K562 (cell line): ENCODE measurements at regions not wholly inside any gene's neighbourhood (a gene's known extent, or its start where the extent isn't known, plus 50 kb on each side); places are given as distances from the start of the nearest gene placed in this dataset.

ENCODE experiments used
- ATAC-seq: fragments of 200-7000 bp; cut with Tn5 transposase; 3 replicates; pipeline ENCODE4 v1.9.1; 2020; ENCODE audit warnings: moderate library complexity
- BruUV-seq: library from RNA; stranded (reverse); fragments of 400-500 nt; replicated peaks from 2 replicates; lab custom pipeline; 2021; lab: Mats Ljungman, UMichigan
- CTCF ChIA-PET: fragments of 300-600 bp; formaldehyde crosslinking; extraction: SDS; loops from one replicate; lab custom pipeline; 2021; ENCODE audit warnings: low intra/inter-chr PET ratio; lab: Yijun Ruan, JAX
- POLR2A ChIA-PET: fragments of 300-600, 350-650 bp; sonication (Branson Sonifier 250); formaldehyde crosslinking; extraction: SDS; loops from one replicate; lab custom pipeline; 2021; ENCODE audit warnings: antibody characterized with exemption, inconsistent platforms; lab: Yijun Ruan, JAX
- DNase-seq, 4 experiments: peaks; one replicate each; pipeline versions ENCODE4 v3.0.0 to v3.0.0-alpha.2; 2011 to 2018; ENCODE audit warnings: low spot score in 3 of 4, mixed read lengths in 3 of 4; ENCODE audit errors: extremely low read depth in 1 of 4
- FAIRE-seq: peaks from 2 replicates; lab custom pipeline; 2011; peaks lifted over from hg19 to GRCh38; lab: Jason Lieb, UNC
- H2AFZ ChIP-seq: 2 replicates; pipeline ENCODE4 v1.6.0; 2011; ENCODE audit warnings: low read depth, low read length, control low read depth, inconsistent platforms
- H3K27ac ChIP-seq: fragments of 200-600 bp; 3 replicates; pipeline ENCODE4 v1.8.0; 2011; ENCODE audit warnings: low read depth, mild to moderate bottlenecking, control low read depth, inconsistent platforms, low read length, moderate library complexity, mixed read lengths; ENCODE audit errors: extremely low read depth
- H3K27me3 ChIP-seq, 2 experiments: fragments of 300-600 bp in 1 of 2; 2 replicates in 1 of 2; 3 replicates in 1 of 2; pipeline versions ENCODE4 v1.6.0 to v1.8.0; 2011; ENCODE audit warnings: inconsistent platforms in 2 of 2, low read length in 2 of 2, mild to moderate bottlenecking in 1 of 2, mixed read lengths in 1 of 2, moderate library complexity in 1 of 2; ENCODE audit not compliant: control insufficient read depth in 2 of 2, insufficient read depth in 2 of 2
- H3K36me3 ChIP-seq: fragments of 300-600 bp; 3 replicates; pipeline ENCODE4 v1.8.0; 2011; ENCODE audit warnings: mild to moderate bottlenecking, low read length, inconsistent platforms; ENCODE audit not compliant: control insufficient read depth, insufficient read depth
- H3K4me1 ChIP-seq, 2 experiments: fragments of 200-600 bp in 1 of 2; replicated peaks in 1 of 2; 2 replicates in 1 of 2; 3 replicates in 1 of 2; pipeline versions ENCODE4 v1.5.1 to v1.8.0; 2011; ENCODE audit warnings: inconsistent platforms in 2 of 2, low read length in 2 of 2, mild to moderate bottlenecking in 1 of 2, mixed read lengths in 1 of 2, moderate library complexity in 1 of 2; ENCODE audit not compliant: control insufficient read depth in 2 of 2, insufficient read depth in 2 of 2
- H3K4me2 ChIP-seq: 2 replicates; pipeline ENCODE4 v1.6.1; 2011; ENCODE audit warnings: low read length, control low read depth, inconsistent platforms, mixed read lengths; ENCODE audit not compliant: insufficient read depth
- H3K4me3 ChIP-seq: fragments of 200-600 bp; sonication (generic), shearing (Covaris generic); 2 replicates; pipeline ENCODE4 v1.5.1; 2016; ENCODE audit warnings: control low read depth, inconsistent platforms
- H3K79me2 ChIP-seq: fragments of 200-600 bp; 3 replicates; pipeline ENCODE4 v1.8.0; 2011; ENCODE audit warnings: low read length, inconsistent platforms; ENCODE audit not compliant: control insufficient read depth, insufficient read depth
- H3K9ac ChIP-seq, 2 experiments: 2 replicates each; pipeline versions ENCODE4 v1.6.0 to v1.6.1; 2011; ENCODE audit warnings: low read depth in 2 of 2, low read length in 2 of 2, control low read depth in 1 of 2, inconsistent platforms in 1 of 2, mild to moderate bottlenecking in 1 of 2, mixed read lengths in 1 of 2; ENCODE audit not compliant: insufficient read depth in 1 of 2
- H3K9me1 ChIP-seq: one replicate; pipeline ENCODE4 v1.6.0; 2011; ENCODE audit warnings: inconsistent platforms, mild to moderate bottlenecking, low read length, moderate library complexity; ENCODE audit not compliant: control insufficient read depth, insufficient read depth
- H3K9me3 ChIP-seq: replicated peaks from 2 replicates; pipeline ENCODE4 v1.5.1; 2011; ENCODE audit warnings: low read depth, low read length, inconsistent platforms; ENCODE audit not compliant: control insufficient read depth, insufficient read depth
- H4K20me1 ChIP-seq: replicated peaks from 2 replicates; pipeline ENCODE4 v1.6.1; 2011; ENCODE audit warnings: low read length, inconsistent platforms, mixed read lengths; ENCODE audit not compliant: control insufficient read depth, insufficient read depth
- CGGBP1 ChIP-seq: fragments of 250-450 bp; sonication (Bioruptor Pico); IDR thresholded peaks from 2 replicates; pipeline ENCODE4 v1.9.0; 2021; ENCODE audit warnings: mild to moderate bottlenecking
- NFIC ChIP-seq: fragments of 450-650 bp; IDR thresholded peaks from 2 replicates; pipeline ENCODE4 v1.6.1; 2017; ENCODE audit warnings: mild to moderate bottlenecking, inconsistent platforms
- SP1 ChIP-seq: sonication (generic); formaldehyde crosslinking; IDR thresholded peaks from 2 replicates; pipeline ENCODE4 v1.8.1; 2022; ENCODE audit warnings: mild to moderate bottlenecking, missing genetic modification reagents
- SRSF7 ChIP-seq: fragments of 200-400 bp; formaldehyde crosslinking; optimal IDR thresholded peaks from 2 replicates; pipeline ENCODE3; 2017; ENCODE audit warnings: mild to moderate bottlenecking, low read depth, low read length
- TCF3 ChIP-seq: sonication (generic); formaldehyde crosslinking; IDR thresholded peaks from 2 replicates; pipeline ENCODE4 v1.4.0; 2020; ENCODE audit warnings: mild to moderate bottlenecking, missing genetic modification reagents
- ZBED1 ChIP-seq: IDR thresholded peaks from 2 replicates; pipeline ENCODE4 v1.6.1; 2014
- ZEB2 ChIP-seq: fragments of 450-650 bp; IDR thresholded peaks from 2 replicates; pipeline ENCODE4 v1.6.1; 2016
- ZNF644 ChIP-seq: fragments of 200-800 bp; sonication (Bioruptor generic); IDR thresholded peaks from 2 replicates; pipeline ENCODE4 v1.6.1; 2016; ENCODE audit warnings: low read depth, missing genetic modification characterization, missing compliant biosample characterization
- WGBS: fragments of 100-300 bp; shearing (Covaris generic); methylation state at CpG from one replicate; pipeline ENCODE4 v1.1.6; 2016; ENCODE audit warnings: low coverage, mixed read lengths; ENCODE audit not compliant: insufficient coverage; ENCODE audit errors: missing lambda C conversion rate; 5-methylcytosine and 5-hydroxymethylcytosine counted together
- in situ Hi-C: fragments of 300-500 bp; cut with MboI; formaldehyde crosslinking; loops from 4 replicates; pipeline ENCODE4 v1.15.0; 2018; ENCODE audit warnings: inconsistent platforms, mixed read lengths
- intact Hi-C: fragments of 100-400 bp; cut with micrococcal nuclease; formaldehyde crosslinking; loops from 2 replicates; pipeline ENCODE4 v1.14.2; 2022

- H3K27me3 ChIP-seq: peaks cover 0 to 5% of the 10 kb centered on the region in 2 experiments; a peak in 3 of 5 replicates
- intact Hi-C loops: no loop called here
- H2AFZ ChIP-seq: no peak overlapping the region
- H3K79me2 ChIP-seq: no peaks in the 10 kb centered on the region
- no TSS peak for BruUV-seq
- no peak for ATAC-seq
- H3K36me3 ChIP-seq: no peaks in the 10 kb centered on the region
- CTCF ChIA-PET: no interaction called here
- TF ChIP-seq NFIC (no peak), TCF3 (CRISPR knock-in tag) (no peak), SP1 (CRISPR knock-in tag) (no peak), ZNF644 (tag) (no peak), ZEB2 (no peak), ZBED1 (no peak), CGGBP1 (CRISPR knock-in tag) (no peak), SRSF7 (no peak)
- TF ChIP-seq, all 486 proteins: peak for 0
- H3K9me1 ChIP-seq: no peaks in the 10 kb centered on the region
- H3K4me1 ChIP-seq: no peaks in the 10 kb centered on the region
- WGBS: 4% methylated on average over 2 of the region's 3 CpGs
- H3K4me2 ChIP-seq: no peak overlapping the region
- DNase-seq: no peak
- H3K27ac ChIP-seq: no peak overlapping the region
- in situ Hi-C loops: no loop called here
- H3K9ac ChIP-seq: no peak overlapping the region
- no peaks in the 10 kb centered on the region for H4K20me1 ChIP-seq
- H3K9me3 ChIP-seq: no peaks in the 10 kb centered on the region
- POLR2A ChIA-PET: interaction anchor here (0.8 to 0.9 kb wide), 2 partner anchors 9 to 39 kb away, joined by 3 read pairs; no protein-coding TSS in a partner anchor
- no peak overlapping the region for H3K4me3 ChIP-seq
- FAIRE-seq: no peak
Observed at GRCh38 chr12:69167648-69168165, 71.7 kb upstream of the CPSF6 start.
